ENCODE measurements at regions not wholly inside any gene's neighbourhood (a gene's known extent, or its start where the extent isn't known, plus 50 kb on each side); places are given as distances from the start of the nearest gene placed in this dataset.

GRCh38 chr5:12003680-12004079, 99.4 kb upstream of the CTNND2 start:
- no peak for DNase-seq (ENCODE audit: low spot score)

GRCh38 chr5:11998397-11998796, 94.2 kb upstream of the CTNND2 start:
- no peak for DNase-seq (ENCODE audit: low spot score)

- DNase-seq (ENCODE audit: low spot score) = no peak
These were observed 93.7 kb upstream of the CTNND2 start for GRCh38 chr5:11997942-11998341.

- no peak for DNase-seq (ENCODE audit: low spot score)
These were observed 88.3 kb upstream of the CTNND2 start for GRCh38 chr5:11992518-11992917.

GRCh38 chr5:11985993-11986392, 81.7 kb upstream of the CTNND2 start:
- DNase-seq (ENCODE audit: low spot score) = no peak

- DNase-seq (ENCODE audit: low spot score) = no peak
These were observed 80.0 kb upstream of the CTNND2 start for GRCh38 chr5:11984196-11984595.

GRCh38 chr5:11981986-11982385, 77.7 kb upstream of the CTNND2 start:
- DNase-seq (ENCODE audit: low spot score) = no peak

GRCh38 chr5:11977904-11978303, 73.7 kb upstream of the CTNND2 start:
- no peak for DNase-seq (ENCODE audit: low spot score)

- DNase-seq (ENCODE audit: low spot score) = no peak
These were observed 69.2 kb upstream of the CTNND2 start for GRCh38 chr5:11973469-11973868.

GRCh38 chr5:11963227-11963626, 59.0 kb upstream of the CTNND2 start:
- no peak for DNase-seq (ENCODE audit: low spot score)

GRCh38 chr5:11962122-11962521, 57.9 kb upstream of the CTNND2 start:
- no peak for DNase-seq (ENCODE audit: low spot score)

GRCh38 chr5:11958321-11958720, 54.1 kb upstream of the CTNND2 start:
- DNase-seq (ENCODE audit: low spot score) = no peak

- DNase-seq (ENCODE audit: low spot score) = no peak
These were observed 51.1 kb upstream of the CTNND2 start for GRCh38 chr5:11955331-11955730.
